ENCODE measurements at regions not wholly inside any gene's neighbourhood (a gene's known extent, or its start where the extent isn't known, plus 50 kb on each side); places are given as distances from the start of the nearest gene placed in this dataset.

- WGBS, 2 donors: 93 to 94% methylated on average over 2 of the region's 2 CpGs
Observed at GRCh38 chr13:31418186-31418585, 218.4 kb downstream of the B3GLCT start.

GRCh38 chr13:31421756-31422155 is 222.0 kb downstream of the B3GLCT start:
- ATAC-seq: peak in 1 of 8 donors; percentile 68
- H3K4me3 ChIP-seq: no peak overlapping the region
- peaks cover 0 to 3% (median 0%) of the 10 kb centered on the region in 7 donors for H3K27me3 ChIP-seq
- H3K36me3 ChIP-seq: no peaks in the 10 kb centered on the region
- H3K4me1 ChIP-seq: peaks cover 0 to 10% (median 0%) of the 10 kb centered on the region in 9 donors
- no peak overlapping the region for H3K27ac ChIP-seq
- no peak for TF ChIP-seq CTCF (IDR thresholded peaks at IDR 0.05)
- no peaks in the 10 kb centered on the region for H3K9me3 ChIP-seq
- intact Hi-C loops (cut with DNase I): loop anchor here in 7 of 10 donors (2.0 to 10.0 kb wide), 6 partner anchors 184 to 249 kb away; partner anchors contain the start of gene B3GLCT (in 1 of the 7)
- no peak for DNase-seq
- 52 to 60% methylated on average over 1 of the region's 1 CpG for WGBS, 2 donors

More at GRCh38 chr13:31418186-31418585, 218.4 kb downstream of the B3GLCT start:
- TF ChIP-seq CTCF (IDR thresholded peaks at IDR 0.05): no peak
- intact Hi-C loops (cut with DNase I): loop anchor here in 2 of 10 donors (2.0 to 10.0 kb wide), 2 partner anchors 103 to 183 kb away; no protein-coding TSS in a partner anchor
- H3K27me3 ChIP-seq: peaks cover 0 to 4% (median 0%) of the 10 kb centered on the region in 7 donors
- peaks cover 0 to 4% (median 0%) of the 10 kb centered on the region in 9 donors for H3K4me1 ChIP-seq
- no peak for DNase-seq
- H3K4me3 ChIP-seq: no peak overlapping the region
- H3K9me3 ChIP-seq: no peaks in the 10 kb centered on the region
- ATAC-seq: no peak
- H3K27ac ChIP-seq: no peak overlapping the region
- no peaks in the 10 kb centered on the region for H3K36me3 ChIP-seq

- intact Hi-C loops (cut with DNase I): loop anchor here in 9 of 10 donors (1.0 to 10.0 kb wide), 9 partner anchors 187 to 252 kb away; partner anchors contain the start of gene B3GLCT (in 2 of the 9)
- H3K27ac ChIP-seq: no peak overlapping the region
- no peaks in the 10 kb centered on the region for H3K9me3 ChIP-seq
- no peaks in the 10 kb centered on the region for H3K36me3 ChIP-seq
- TF ChIP-seq CTCF (IDR thresholded peaks at IDR 0.05): peak; percentile 71 to 94 (median 90)
- DNase-seq (peak; percentile 64 to 71), ATAC-seq (peak; percentile 87 to 97 (median 92))
- 4 to 10% methylated on average over 6 of the region's 6 CpGs for WGBS, 2 donors
- peaks cover 0 to 10% (median 0%) of the 10 kb centered on the region in 9 donors for H3K4me1 ChIP-seq
- H3K4me3 ChIP-seq: no peak overlapping the region
- H3K27me3 ChIP-seq: peaks cover 0 to 3% (median 0%) of the 10 kb centered on the region in 7 donors
Observed at GRCh38 chr13:31424130-31424729, 224.5 kb downstream of the B3GLCT start.

- intact Hi-C loops (cut with DNase I): loop anchor here in 4 of 10 donors (5.0 to 10.0 kb wide), 3 partner anchors 189 to 252 kb away; partner anchors contain the start of gene B3GLCT (in 1 of the 4)
- peaks cover 0 to 10% (median 0%) of the 10 kb centered on the region in 9 donors for H3K4me1 ChIP-seq
- H3K27me3 ChIP-seq: no peaks in the 10 kb centered on the region
- TF ChIP-seq CTCF (IDR thresholded peaks at IDR 0.05): no peak
- ATAC-seq (no peak), DNase-seq (no peak)
- H3K4me3 ChIP-seq: no peak overlapping the region
- H3K27ac ChIP-seq: no peak overlapping the region
- no peaks in the 10 kb centered on the region for H3K36me3 ChIP-seq
- no peaks in the 10 kb centered on the region for H3K9me3 ChIP-seq
Observed at GRCh38 chr13:31426395-31426794, 226.6 kb downstream of the B3GLCT start.
